ENCODE measurements at regions not wholly inside any gene's neighbourhood (a gene's known extent, or its start where the extent isn't known, plus 50 kb on each side); places are given as distances from the start of the nearest gene placed in this dataset.

DNA sequence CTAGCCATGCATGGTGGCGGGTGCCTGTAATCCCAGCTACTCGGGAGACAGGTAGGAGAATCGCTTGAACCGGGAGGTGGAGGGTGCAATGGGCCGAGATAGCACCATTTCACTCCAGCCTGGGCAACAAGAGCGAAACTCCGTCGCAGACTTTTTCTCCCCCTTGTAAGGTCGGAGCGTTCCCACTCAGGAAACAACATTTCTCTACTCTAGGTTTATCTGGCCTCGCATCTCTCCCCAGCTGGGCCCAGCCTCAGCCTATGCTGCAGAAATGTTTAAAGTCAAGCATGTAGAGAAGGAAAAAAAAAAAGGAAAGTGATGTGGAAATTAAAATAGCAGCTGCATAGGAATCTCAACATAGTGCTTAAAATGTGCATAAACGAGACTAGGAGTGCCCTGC lies 172.3 kb downstream of the TRIM27 start:
- DNase-seq (no peak), ATAC-seq (no peak)
- H3K9me3 ChIP-seq, result no peaks in the 10 kb centered on the region
- TF ChIP-seq, protein P1, sequence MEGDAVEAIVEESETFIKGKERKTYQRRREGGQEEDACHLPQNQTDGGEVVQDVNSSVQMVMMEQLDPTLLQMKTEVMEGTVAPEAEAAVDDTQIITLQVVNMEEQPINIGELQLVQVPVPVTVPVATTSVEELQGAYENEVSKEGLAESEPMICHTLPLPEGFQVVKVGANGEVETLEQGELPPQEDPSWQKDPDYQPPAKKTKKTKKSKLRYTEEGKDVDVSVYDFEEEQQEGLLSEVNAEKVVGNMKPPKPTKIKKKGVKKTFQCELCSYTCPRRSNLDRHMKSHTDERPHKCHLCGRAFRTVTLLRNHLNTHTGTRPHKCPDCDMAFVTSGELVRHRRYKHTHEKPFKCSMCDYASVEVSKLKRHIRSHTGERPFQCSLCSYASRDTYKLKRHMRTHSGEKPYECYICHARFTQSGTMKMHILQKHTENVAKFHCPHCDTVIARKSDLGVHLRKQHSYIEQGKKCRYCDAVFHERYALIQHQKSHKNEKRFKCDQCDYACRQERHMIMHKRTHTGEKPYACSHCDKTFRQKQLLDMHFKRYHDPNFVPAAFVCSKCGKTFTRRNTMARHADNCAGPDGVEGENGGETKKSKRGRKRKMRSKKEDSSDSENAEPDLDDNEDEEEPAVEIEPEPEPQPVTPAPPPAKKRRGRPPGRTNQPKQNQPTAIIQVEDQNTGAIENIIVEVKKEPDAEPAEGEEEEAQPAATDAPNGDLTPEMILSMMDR (IDR thresholded peaks at IDR 0.05), result no peak
- H3K36me3 ChIP-seq, result no peaks in the 10 kb centered on the region
- no peak overlapping the region for H3K27ac ChIP-seq
- peaks cover 49% of the 10 kb centered on the region for H3K27me3 ChIP-seq
- no peaks in the 10 kb centered on the region for H3K4me1 ChIP-seq
- H3K4me3 ChIP-seq, result no peak overlapping the region
- intact Hi-C loops (cut with DNase I), result no loop called here

DNA sequence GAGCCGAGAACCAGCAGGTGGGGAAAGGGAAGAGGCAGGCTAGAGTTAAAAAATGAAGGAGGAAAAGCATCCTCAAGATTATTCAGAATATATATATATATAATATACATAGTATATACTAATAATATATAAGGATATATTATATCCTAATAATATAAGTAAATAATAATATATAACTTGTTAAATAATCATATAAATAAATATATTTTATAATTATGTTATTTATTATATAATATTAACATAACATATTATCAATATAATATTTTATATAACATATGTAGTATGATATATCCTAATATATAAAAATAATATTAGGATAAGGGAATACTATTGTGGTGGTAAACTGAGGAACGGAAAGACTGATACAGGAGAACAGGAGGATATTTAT lies 171.8 kb downstream of the TRIM27 start:
- Histone ChIP-seq H3K27me3 (peaks cover 49% of the 10 kb centered on the region), H3K4me1 (no peaks in the 10 kb centered on the region), H3K9me3 (no peaks in the 10 kb centered on the region), H3K27ac (no peak overlapping the region), H3K4me3 (no peak overlapping the region), H3K36me3 (no peaks in the 10 kb centered on the region)
- TF ChIP-seq, protein P1 (IDR thresholded peaks at IDR 0.05), result no peak
- intact Hi-C loops (cut with DNase I), result no loop called here
- no peak for ATAC-seq
- no peak for DNase-seq

DNA sequence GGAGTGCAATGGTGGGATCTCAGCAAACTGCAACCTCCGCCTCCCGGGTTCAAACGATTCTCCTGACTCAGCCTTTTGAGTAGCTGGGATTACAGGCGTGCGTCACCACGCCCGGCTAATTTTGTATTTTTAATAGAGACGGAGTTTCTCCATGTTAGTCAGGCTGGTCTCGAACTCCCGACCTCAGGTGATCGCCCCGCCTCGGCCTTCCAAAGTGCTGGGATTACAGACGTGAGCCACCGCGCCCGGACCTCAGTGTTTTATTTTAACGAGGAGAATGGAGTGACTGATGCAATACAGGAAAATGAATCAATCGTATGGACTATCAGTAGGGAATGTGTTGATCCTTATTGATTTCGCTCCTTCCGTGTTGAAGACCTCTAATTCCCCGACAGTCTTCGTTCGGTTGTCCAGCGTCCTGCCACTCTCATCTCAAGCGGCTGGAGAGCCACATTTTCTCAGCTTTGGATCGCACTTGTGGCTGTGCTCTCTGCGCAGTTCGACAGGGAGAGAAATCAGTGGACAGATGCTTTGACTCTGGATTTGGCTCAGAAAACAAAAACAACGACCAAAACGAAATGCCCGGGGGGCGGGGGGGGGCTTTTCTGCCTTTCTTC lies 166.2 kb downstream of the TRIM27 start:
- no peak overlapping the region for H3K4me3 ChIP-seq
- H3K27ac ChIP-seq, result no peak overlapping the region
- no peaks in the 10 kb centered on the region for H3K9me3 ChIP-seq
- no peak for ATAC-seq
- DNase-seq, result no peak
- no peaks in the 10 kb centered on the region for H3K36me3 ChIP-seq
- intact Hi-C loops (cut with DNase I), result no loop called here
- TF ChIP-seq, protein P1 (IDR thresholded peaks at IDR 0.05), result no peak
- peaks cover 67% of the 10 kb centered on the region for H3K27me3 ChIP-seq
- H3K4me1 ChIP-seq, result no peaks in the 10 kb centered on the region

DNA sequence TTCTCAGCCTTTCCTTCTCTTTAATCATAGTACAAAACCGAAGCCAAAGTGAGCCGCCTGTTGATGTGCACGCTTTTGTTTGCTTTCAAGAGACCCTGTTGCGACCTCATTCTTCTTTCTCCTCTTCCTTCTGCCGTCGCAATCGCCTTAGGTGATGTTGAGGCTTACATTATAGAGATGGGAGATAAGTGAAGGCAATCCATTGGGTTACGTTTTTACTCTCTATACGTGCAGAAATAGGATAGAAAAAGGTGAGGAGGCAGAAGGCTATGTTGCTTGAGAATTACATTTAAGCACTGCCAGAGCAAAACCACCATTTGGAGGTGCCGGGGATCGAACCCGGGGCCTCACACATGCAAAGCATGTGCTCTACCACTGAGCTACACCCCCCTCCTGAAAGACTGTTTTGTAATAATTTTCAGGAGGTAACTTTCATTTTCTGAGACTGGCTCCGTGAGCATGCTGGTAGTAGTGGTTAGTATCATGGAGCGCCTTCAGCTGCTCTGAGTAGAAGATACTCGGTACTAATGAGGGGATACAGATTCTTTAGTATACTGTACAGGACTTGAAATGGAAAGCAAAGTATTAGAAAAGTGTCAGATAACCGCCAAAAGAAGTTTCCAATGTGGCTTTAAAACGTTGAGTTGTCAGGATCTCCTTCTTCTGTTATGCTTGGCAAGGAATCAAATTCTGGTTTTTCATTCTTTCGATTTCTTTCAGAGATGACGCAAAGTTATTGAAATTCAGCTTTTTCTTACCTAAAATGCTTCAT lies 165.6 kb downstream of the TRIM27 start:
- TF ChIP-seq, protein P1 (IDR thresholded peaks at IDR 0.05), result no peak
- intact Hi-C loops (cut with DNase I), result no loop called here
- H3K4me3 ChIP-seq, result no peak overlapping the region
- no peak for ATAC-seq
- no peaks in the 10 kb centered on the region for H3K4me1 ChIP-seq
- no peak for DNase-seq
- peaks cover 71% of the 10 kb centered on the region for H3K27me3 ChIP-seq
- H3K27ac ChIP-seq, result no peak overlapping the region
- H3K9me3 ChIP-seq, result no peaks in the 10 kb centered on the region
- no peaks in the 10 kb centered on the region for H3K36me3 ChIP-seq

DNA sequence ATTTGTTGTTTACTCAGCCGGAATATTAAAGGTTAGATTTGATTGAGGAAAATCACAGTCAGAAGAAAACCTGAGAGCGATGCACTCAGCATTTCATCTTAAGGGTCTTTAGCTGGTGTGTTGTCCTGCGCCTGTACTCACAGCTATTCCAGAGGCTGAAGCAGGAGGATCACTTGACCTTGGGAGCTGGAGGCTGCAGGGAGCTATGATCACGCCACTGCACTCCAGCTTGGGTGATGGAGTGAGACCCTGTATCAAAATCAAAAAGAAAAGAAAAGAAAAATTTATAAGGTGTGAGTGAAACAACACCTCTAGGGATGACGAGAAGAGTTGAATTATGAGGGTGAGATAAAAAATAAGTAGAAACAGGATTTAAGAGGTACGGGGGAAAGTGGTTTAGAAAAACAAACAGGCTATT lies 165.0 kb downstream of the TRIM27 start:
- Histone ChIP-seq H3K27ac (no peak overlapping the region), H3K4me1 (no peaks in the 10 kb centered on the region), H3K27me3 (peaks cover 72% of the 10 kb centered on the region), H3K4me3 (no peak overlapping the region), H3K36me3 (no peaks in the 10 kb centered on the region), H3K9me3 (no peaks in the 10 kb centered on the region)
- ATAC-seq (no peak), DNase-seq (no peak)
- intact Hi-C loops (cut with DNase I), result no loop called here
- TF ChIP-seq, protein P1 (IDR thresholded peaks at IDR 0.05), result no peak
